AG04449 (cell line): ENCODE measurements at regions not wholly inside any gene's neighbourhood (a gene's known extent, or its start where the extent isn't known, plus 50 kb on each side); places are given as distances from the start of the nearest gene placed in this dataset.

ENCODE experiments used
- CTCF ChIA-PET: fragments of 350-600 bp; formaldehyde crosslinking; extraction: SDS; loops from one replicate; lab custom pipeline; 2021; ENCODE audit warnings: antibody characterized with exemption; lab: Yijun Ruan, JAX
- POLR2A ChIA-PET: fragments of 400-600, 350-600 bp; formaldehyde crosslinking; extraction: SDS; loops from one replicate; lab custom pipeline; 2020; ENCODE audit warnings: antibody characterized with exemption, inconsistent platforms; lab: Yijun Ruan, JAX
- DNase-seq: peaks from one replicate; pipeline ENCODE4 v3.0.0-alpha.2; 2010; ENCODE audit warnings: low read depth, low spot score
- H3K4me3 ChIP-seq: 2 replicates; pipeline ENCODE4 v1.5.1; 2011; ENCODE audit warnings: low read depth, mild to moderate bottlenecking, control low read depth, low read length
- CTCF ChIP-seq: IDR thresholded peaks from one replicate; pipeline ENCODE4 v1.5.1; 2011; ENCODE audit warnings: mild to moderate bottlenecking, moderate library complexity, low read length, control low read depth, inconsistent platforms; ENCODE audit not compliant: insufficient read depth; ENCODE audit errors: missing control alignments

- no peak for TF ChIP-seq CTCF
- ChIA-PET CTCF (no interaction called here), POLR2A (no interaction called here)
- DNase-seq: no peak
- H3K4me3 ChIP-seq: no peak overlapping the region
Observed at GRCh38 chr10:36301539-36301938, 659.4 kb upstream of the FZD8 start.

- no peak for DNase-seq
- TF ChIP-seq CTCF: no peak
- no peak overlapping the region for H3K4me3 ChIP-seq
- ChIA-PET CTCF (no interaction called here), POLR2A (no interaction called here)
Observed at GRCh38 chr10:36301139-36301538, 659.0 kb upstream of the FZD8 start.

- no peak for DNase-seq
- ChIA-PET CTCF (interaction anchor here (0.9 kb wide), 1 partner anchor 15 kb away, joined by 4 read pairs; no protein-coding TSS in a partner anchor), POLR2A (no interaction called here)
- TF ChIP-seq CTCF: no peak
- H3K4me3 ChIP-seq: no peak overlapping the region
Observed at GRCh38 chr10:36283827-36284226, 641.7 kb upstream of the FZD8 start.

- no peak for DNase-seq
- CTCF ChIA-PET: no interaction called here
- no peak for TF ChIP-seq CTCF
- H3K4me3 ChIP-seq: no peak overlapping the region
- POLR2A ChIA-PET: no interaction called here
Observed at GRCh38 chr10:36281831-36282331, 639.8 kb upstream of the FZD8 start.

- POLR2A ChIA-PET: no interaction called here
- no peak for DNase-seq
- no peak overlapping the region for H3K4me3 ChIP-seq
- TF ChIP-seq CTCF: no peak
- CTCF ChIA-PET: no interaction called here
Observed at GRCh38 chr10:36280890-36281499, 638.9 kb upstream of the FZD8 start.

GRCh38 chr10:36280321-36280741 is 638.2 kb upstream of the FZD8 start:
- ChIA-PET POLR2A (no interaction called here), CTCF (no interaction called here)
- DNase-seq: peak; percentile 16
- no peak overlapping the region for H3K4me3 ChIP-seq
- TF ChIP-seq CTCF: no peak
